WTC11 (cell line): ENCODE measurements at regions not wholly inside any gene's neighbourhood (a gene's known extent, or its start where the extent isn't known, plus 50 kb on each side); places are given as distances from the start of the nearest gene placed in this dataset.

Experiments
- ATAC-seq: fragments of 200-7000 bp; cut with Tn5 transposase; 2 replicates; pipeline ENCODE4 v1.10.0; 2021; ENCODE audit warnings: mild to moderate bottlenecking, moderate library complexity
- CTCF ChIA-PET: fragments of 300-600 bp; sonication (Branson Sonifier 250); formaldehyde crosslinking; loops from one replicate; lab custom pipeline; 2021; ENCODE audit warnings: antibody characterized with exemption; lab: Charles Lee
- POLR2A ChIA-PET: fragments of 350-600 bp; sonication (Branson Sonifier 250); formaldehyde crosslinking; loops from one replicate; lab custom pipeline; 2021; ENCODE audit warnings: antibody characterized with exemption; lab: Charles Lee
- DNase-seq: peaks from one replicate; pipeline ENCODE4 v3.0.0; 2021; ENCODE audit warnings: low spot score
- H3K27ac Mint-ChIP-seq: 2 replicates; pipeline ENCODE4 v1.8.0; 2021; ENCODE audit warnings: mixed read lengths
- H3K27me3 Mint-ChIP-seq: 2 replicates; pipeline ENCODE4 v1.8.0; 2021; ENCODE audit warnings: low read depth, mild to moderate bottlenecking, moderate library complexity, mixed read lengths
- H3K36me3 Mint-ChIP-seq: 2 replicates; pipeline ENCODE4 v1.8.0; 2021; ENCODE audit warnings: mixed read lengths
- H3K4me1 Mint-ChIP-seq: 2 replicates; pipeline ENCODE4 v1.8.0; 2022; ENCODE audit warnings: mixed read lengths
- H3K4me3 Mint-ChIP-seq: 2 replicates; pipeline ENCODE4 v1.8.0; 2021; ENCODE audit warnings: mild to moderate bottlenecking, moderate library complexity, mixed read lengths
- H3K9me3 Mint-ChIP-seq: 2 replicates; pipeline ENCODE4 v1.8.0; 2021; ENCODE audit warnings: mixed read lengths
- ATF2 ChIP-seq: sonication (generic); formaldehyde crosslinking; IDR thresholded peaks from 2 replicates; pipeline ENCODE4 v1.8.1; 2022; ENCODE audit warnings: low read depth, missing genetic modification reagents, borderline replicate concordance
- ATF3 ChIP-seq: sonication (generic); formaldehyde crosslinking; conservative IDR thresholded peaks from 2 replicates; pipeline ENCODE4 v1.8.1; 2022; ENCODE audit warnings: mild to moderate bottlenecking, missing genetic modification reagents
- CTCF ChIP-seq: fragments of 200-600 bp; IDR thresholded peaks from 2 replicates; pipeline ENCODE4 v1.8.0; 2022; ENCODE audit warnings: antibody characterized with exemption
- EMX1 ChIP-seq: fragments of 250-450 bp; sonication (Bioruptor Pico); IDR thresholded peaks from 2 replicates; pipeline ENCODE4 v1.8.0; 2021; ENCODE audit warnings: mild to moderate bottlenecking
- FOXP1 ChIP-seq: sonication (generic); formaldehyde crosslinking; IDR thresholded peaks from 2 replicates; pipeline ENCODE4 v1.8.0; 2022; ENCODE audit warnings: missing genetic modification reagents, mild to moderate bottlenecking, moderate library complexity, borderline replicate concordance
- GABPB1 ChIP-seq: sonication (generic); formaldehyde crosslinking; IDR thresholded peaks from 2 replicates; pipeline ENCODE4 v1.8.1; 2023; ENCODE audit warnings: mild to moderate bottlenecking, missing genetic modification reagents
- NFATC4 ChIP-seq: fragments of 250-450 bp; sonication (Bioruptor Pico); IDR thresholded peaks from 2 replicates; pipeline ENCODE4 v1.9.0; 2021; ENCODE audit warnings: mild to moderate bottlenecking
- PRRX2 ChIP-seq: fragments of 250-450 bp; sonication (Bioruptor Pico); IDR thresholded peaks from 2 replicates; pipeline ENCODE4 v1.8.0; 2021; ENCODE audit warnings: mild to moderate bottlenecking
- TEAD4 ChIP-seq: sonication (generic); formaldehyde crosslinking; IDR thresholded peaks from 2 replicates; pipeline ENCODE4 v1.8.0; 2022; ENCODE audit warnings: mild to moderate bottlenecking, missing genetic modification reagents
- ZBTB43 ChIP-seq: sonication (generic); formaldehyde crosslinking; IDR thresholded peaks from 2 replicates; pipeline ENCODE4 v1.8.1; 2023; ENCODE audit warnings: mild to moderate bottlenecking, missing genetic modification reagents
- ZNF121 ChIP-seq: sonication (generic); formaldehyde crosslinking; IDR thresholded peaks from 2 replicates; pipeline ENCODE4 v1.8.0; 2023; ENCODE audit warnings: missing genetic modification reagents
- ZNF281 ChIP-seq: sonication (generic); formaldehyde crosslinking; IDR thresholded peaks from 2 replicates; pipeline ENCODE4 v1.8.0; 2023; ENCODE audit warnings: mild to moderate bottlenecking, missing genetic modification reagents
- ZNF532 ChIP-seq: fragments of 250-450 bp; sonication (Bioruptor Pico); IDR thresholded peaks from 2 replicates; pipeline ENCODE4 v1.9.0; 2021; ENCODE audit warnings: mild to moderate bottlenecking, borderline replicate concordance

- TF ChIP-seq FOXP1 (no peak), ZNF532 (CRISPR knock-in tag) (no peak)
- TF ChIP-seq, all 79 proteins: peak for 0
These were observed 100.5 kb upstream of the RFLNA start (continued) for GRCh38 chr12:124194264-124194892.

- POLR2A ChIA-PET, result no interaction called here
- H3K36me3 Mint-ChIP-seq, result peaks cover 16% of the 10 kb centered on the region
- CTCF ChIA-PET, result no interaction called here
- no peak overlapping the region for H3K4me3 Mint-ChIP-seq
- H3K4me1 Mint-ChIP-seq, result peaks cover 10% of the 10 kb centered on the region
- no peak for DNase-seq
- no peak for ATAC-seq
- H3K27ac Mint-ChIP-seq, result no peak overlapping the region
- TF ChIP-seq ZBTB43, result no peak
- no peak for TF ChIP-seq NFATC4 (CRISPR knock-in tag)
- TF ChIP-seq EMX1, result no peak
- no peak for TF ChIP-seq CTCF
- TF ChIP-seq ATF2 (CRISPR knock-in tag), result no peak
- TF ChIP-seq GABPB1 (CRISPR knock-in tag), result no peak
- TF ChIP-seq ATF3 (CRISPR knock-in tag), result no peak
- no peak for TF ChIP-seq ZNF121 (CRISPR knock-in tag)
- TF ChIP-seq ZNF281, result no peak
- no peak for TF ChIP-seq PRRX2
- TF ChIP-seq TEAD4, result no peak
- H3K9me3 Mint-ChIP-seq, result peaks cover 25% of the 10 kb centered on the region
- H3K27me3 Mint-ChIP-seq, result no peaks in the 10 kb centered on the region; the same call in 1 of the 2 replicates
These were observed 99.9 kb upstream of the RFLNA start for GRCh38 chr12:124194893-124195566.
